Activated CD4-positive, CD25-positive, alpha-beta regulatory T cell treated with anti-CD3 and anti-CD28 coated beads, Interleukin-2, amount 50 U/mL, for 72 hours (primary cell): ENCODE measurements at regions not wholly inside any gene's neighbourhood (a gene's known extent, or its start where the extent isn't known, plus 50 kb on each side); places are given as distances from the start of the nearest gene placed in this dataset.

ENCODE experiments used
- DNase-seq: peaks from one replicate; pipeline ENCODE4 v3.0.0; 2021

DNA sequence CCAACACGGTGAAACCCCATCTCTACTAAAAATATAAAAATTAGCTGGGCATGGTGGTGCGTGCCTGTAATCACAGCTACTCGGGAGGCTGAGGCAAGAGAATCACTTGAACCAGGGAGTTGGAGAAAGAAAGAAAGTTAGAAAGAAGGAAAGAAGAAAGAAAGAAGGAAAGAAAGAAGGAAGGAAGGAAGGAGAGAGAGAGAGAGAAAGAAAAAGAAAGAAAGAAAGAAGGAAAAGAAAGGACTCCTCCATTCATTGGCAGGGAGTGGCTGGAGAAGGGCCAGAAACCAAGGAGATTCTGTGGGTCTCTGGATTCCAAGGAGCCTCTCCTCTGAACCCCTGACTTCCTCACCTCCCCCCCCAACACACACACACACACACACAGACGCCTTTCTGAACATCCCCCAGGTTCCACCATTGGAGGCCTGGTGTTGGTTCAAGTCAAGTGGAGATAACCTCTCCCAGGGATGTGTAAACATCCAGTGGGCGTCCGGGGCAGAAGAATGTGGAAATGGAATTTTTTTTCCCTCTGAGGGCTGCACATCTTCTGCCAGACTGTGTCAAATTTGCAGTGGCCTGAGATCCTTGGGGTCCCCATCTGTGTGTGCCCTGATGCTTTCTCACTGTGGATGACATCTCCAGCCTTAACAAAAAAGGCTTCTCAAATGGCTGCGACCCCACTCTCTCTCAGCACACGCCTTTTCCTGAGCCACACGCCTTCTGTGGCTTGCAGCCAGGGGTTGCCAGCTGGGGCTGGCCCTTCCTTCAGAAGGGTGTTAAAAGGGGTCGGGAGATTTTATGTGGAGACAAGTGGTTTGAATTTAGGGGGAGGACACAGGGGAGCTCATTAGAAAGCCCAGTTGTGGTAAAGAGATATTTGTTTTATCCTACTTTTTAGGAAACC is 109.3 kb upstream of the HAND1 start:
- DNase-seq = no peak

DNA sequence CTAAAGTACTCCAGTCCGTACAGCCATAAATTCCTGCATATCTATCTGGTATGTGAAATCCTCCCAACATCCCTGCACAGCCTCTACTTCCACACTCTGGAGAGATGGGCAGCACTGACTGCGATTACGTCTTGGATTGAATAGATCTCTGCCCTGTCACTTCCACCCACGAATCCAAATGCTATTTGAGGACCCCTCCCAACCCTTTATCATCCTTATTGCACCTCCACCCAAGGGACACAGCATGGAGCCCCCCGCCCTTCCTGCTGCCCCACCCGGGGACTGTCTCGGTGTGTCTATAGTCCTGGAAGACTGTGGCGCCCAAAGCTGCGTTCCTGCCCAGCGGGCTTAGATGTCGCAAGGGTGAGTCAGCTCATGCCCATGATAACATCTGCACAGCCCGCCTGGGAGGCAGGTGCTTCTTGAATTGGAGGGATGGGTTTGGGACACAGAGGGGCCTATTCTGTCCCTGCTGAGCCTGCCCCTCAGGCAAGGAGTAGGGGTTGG is 105.7 kb upstream of the HAND1 start:
- DNase-seq = no peak

DNA sequence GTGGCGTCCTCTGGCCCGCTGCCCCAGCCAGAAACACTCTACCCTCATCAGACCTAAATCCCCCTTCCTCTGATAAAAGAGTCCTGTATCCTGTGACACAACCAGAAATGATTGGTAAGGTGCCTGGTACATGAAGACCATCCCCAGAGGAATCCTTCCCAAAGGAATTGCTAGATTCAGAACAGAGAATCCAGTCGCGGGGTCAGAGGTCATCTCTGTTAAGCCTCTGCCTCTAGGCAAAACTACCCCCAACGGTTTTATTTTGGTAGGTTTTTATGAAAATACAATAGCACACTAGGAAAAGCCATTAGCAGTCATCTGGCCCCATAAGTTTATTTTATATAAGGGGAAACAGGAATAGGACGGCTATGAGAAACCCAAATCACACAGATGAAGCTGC is 102.4 kb upstream of the HAND1 start:
- DNase-seq = no peak

DNA sequence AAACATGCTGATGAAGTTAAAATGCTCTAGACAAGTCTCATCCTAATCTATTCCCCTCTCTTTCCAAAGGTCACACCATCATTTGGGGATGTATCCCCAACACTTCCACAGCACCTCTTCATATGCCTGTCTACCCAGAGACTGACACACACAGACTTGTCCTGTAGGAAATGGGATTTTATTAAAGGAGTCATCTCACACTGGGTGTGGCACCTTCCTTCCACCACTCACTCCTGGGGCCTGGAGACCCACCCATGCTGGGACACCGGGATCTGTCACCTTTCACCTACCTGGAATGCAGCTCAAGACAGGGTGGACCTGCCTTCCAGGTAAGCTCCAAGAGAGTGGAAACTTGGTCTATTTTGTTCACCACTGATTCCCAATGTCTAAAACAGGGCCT is 99.4 kb upstream of the HAND1 start:
- no peak for DNase-seq

DNA sequence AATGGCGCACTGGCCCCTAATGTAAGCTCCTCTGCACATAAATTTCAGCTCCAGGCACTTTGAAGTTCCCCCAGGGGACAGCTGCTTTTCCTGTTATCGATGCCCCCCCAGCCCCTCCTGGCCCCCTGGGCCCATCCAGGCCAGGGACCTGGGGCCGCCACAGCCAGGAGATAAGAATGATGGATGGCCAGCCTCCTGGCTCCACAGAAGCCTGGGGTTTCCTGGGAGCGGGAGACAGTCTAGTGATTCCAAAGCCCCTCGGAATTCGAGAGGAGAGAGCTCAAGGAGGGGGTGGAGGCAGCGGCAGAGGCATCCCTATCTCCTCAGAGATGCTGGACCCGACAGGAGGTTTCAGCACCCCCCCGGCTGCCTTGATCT is 98.4 kb upstream of the HAND1 start:
- no peak for DNase-seq

DNA sequence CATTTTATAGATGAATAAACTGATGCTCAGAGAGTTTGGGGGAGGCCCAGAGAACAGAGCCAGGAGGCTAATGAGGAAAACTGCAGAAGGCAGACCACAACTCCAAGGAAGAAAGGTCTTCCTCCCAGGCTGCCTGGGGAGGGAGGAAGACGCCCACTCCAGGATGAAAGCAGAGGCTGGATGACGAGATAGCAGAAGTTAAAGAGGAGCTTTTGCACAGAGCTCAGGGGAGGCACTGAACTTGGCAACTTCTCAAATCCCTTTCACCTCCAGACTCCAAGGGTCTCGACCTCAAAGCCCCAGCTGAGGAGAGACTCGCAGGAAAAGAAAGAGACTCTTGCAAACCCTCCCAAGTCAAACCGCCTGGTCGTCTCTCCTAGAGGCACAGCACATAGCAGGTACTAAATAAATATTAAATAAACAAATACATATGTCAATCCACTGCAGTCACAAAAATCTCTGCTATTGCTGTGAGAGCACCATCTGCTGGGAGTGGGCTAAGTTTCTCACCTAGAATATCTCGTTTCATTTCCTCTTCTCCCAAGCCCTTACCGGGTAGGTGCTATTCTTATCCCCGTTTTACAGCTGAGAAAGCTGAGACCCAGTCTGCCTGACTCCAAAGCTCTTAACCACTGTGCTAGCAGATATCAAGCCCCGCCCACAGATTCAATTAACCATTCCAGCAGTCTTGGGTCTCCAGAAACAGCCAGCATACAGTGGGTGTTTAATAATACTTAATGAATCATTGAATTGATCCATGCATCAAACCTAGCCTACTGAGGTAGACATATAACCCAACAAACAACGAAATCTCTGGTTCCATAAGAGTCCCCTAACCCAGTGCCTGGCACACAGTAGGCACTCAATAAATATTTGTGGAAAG is 97.8 kb upstream of the HAND1 start:
- no peak for DNase-seq

DNA sequence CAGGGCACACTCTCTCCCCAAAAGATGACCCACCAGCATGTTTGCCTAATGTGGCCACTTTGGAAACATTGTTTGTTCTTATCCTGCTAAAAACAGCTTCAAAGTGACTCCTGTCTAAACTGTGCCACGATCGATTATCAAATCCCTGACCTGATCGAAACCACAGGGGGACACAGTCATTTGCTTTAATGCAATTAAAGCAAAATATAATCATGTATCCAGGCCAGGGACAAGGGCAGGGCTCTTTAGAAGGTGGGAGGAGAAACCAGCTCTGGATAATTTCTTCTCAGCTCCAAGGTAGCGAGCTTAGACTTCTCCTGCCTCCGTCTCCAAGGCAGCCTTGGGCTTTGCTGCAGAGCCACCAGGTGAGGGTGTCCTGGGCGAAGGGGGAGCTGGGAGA is 95.0 kb upstream of the HAND1 start:
- DNase-seq = no peak

DNA sequence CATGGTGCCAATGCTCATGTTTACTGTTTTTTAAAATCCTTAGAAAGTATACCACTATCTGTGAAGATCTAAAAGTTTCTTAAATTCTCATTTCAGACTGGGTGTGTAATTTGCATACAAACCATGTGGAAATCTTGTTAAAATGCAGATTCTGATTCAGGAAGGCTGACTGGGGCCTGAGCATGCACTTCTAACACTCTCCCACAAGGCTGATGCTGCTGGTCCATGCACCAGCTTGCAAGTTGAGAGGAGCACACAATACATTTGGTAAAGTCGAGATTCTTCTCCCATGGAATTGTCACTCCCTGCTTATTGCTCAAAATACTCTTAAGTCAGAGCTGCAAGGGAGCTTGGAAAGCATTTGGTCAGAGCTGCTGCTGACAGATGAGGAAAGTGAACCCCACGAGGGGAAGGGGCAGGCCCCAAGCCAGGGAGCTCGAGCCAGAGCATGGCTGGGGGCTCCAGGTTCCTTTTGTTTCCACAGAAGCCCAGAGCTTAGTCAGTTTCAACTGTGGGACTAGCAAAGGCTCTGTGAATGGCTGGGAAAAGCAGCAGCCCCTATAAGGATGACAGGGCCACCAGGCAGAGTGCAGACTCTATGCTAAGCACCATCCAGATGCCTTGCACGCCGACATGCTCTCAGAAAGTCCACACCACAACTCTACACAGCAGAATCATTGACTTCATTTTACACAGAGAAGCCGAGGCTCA is 93.5 kb upstream of the HAND1 start:
- DNase-seq = no peak

DNA sequence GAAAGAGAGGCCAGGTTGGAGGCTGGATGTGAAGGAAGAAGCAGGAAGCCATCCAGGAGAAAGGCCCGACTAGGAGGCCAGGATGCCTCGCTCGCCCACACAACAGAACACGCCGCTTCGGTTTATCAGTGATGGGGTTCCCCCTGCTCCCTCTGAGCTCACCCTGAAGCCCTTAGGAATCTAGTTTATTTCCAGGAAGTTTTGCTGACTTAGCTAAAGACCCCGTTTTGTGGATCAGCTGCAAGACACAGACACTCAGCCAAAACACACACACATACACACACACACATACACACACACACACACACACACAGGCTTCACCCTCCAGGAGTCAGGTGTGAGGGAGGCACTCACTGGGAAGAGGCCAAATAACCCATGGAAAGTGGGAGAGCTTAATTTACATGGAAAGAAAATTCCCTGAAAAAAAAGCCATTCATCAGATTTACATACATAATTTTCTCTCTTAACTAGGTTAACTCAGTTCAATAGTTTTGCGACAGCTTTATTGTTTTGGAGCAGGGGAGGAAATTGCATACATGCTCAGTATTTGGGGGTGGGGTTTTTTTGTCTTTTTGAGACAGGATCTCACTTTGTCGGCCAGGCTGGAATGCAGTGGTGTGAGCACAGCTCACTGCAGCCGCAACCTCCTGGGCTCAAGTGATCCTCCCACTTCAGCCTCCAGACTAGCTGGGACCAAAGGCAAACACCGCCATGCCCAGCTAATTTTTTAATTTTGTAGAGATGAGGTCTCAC is 92.7 kb upstream of the HAND1 start:
- DNase-seq = no peak

DNA sequence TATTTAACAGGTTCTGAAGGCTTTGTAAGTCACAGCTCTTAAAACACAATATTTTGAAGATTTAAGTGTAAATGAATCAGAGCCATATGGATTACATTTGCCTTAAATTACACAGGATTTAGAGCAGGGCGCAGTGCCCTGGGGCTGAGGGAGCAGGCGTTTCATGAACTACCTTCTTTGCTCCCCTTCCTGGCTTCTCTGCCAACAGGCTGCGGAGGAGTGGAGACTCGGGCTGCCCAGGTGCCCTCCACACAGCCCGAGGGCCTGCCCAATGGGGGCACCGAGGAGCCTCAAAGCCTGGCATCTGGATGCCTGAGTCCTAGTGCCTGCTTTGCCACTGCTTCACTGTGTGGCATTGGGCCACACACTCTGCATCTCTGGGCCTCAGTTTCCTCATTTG is 90.6 kb upstream of the HAND1 start:
- no peak for DNase-seq

DNA sequence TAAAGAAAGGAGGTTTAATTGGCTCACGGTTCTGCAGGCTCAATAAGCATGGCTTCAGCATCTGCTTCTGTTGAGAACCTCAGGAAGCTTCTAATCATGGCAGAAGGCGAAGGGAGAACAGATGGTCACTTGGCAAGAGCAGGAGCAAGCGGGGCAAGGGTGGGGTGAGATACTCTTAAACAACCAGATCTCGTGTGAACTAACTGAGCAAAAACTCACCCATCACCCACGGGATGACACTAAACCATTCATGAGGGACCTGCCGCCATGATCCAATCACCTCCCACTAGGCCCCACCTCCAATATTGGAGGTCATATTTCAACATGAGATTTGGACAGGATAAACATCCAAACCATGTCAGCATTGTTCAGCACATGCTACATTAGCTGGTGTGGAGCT is 89.1 kb upstream of the HAND1 start:
- no peak for DNase-seq

DNA sequence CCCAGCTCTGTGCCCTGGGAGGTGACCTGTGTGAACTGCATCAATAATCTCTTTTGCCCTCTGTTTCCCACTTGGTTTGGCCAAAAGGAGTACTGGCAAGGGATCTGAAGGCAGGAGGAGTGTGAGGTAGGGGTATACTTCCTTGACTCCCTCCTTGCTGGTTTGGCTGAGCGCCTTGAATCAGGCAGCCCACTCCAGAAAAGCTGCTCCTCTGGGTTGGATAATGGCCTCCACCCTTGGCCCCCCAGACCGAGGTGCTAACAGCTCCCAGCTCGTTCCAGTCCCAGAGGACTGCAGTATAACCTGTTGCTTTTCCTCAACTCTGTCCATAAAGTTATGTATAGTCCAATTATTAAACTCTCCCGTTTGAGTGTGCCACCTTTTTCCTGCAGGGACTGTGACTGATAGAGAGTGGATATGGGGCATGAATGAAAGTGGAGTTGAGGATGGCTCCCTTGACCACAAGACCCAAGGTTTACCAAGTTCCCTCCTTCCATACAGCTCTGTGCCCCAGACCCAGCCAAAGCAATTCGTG is 88.2 kb upstream of the HAND1 start:
- DNase-seq = no peak

DNA sequence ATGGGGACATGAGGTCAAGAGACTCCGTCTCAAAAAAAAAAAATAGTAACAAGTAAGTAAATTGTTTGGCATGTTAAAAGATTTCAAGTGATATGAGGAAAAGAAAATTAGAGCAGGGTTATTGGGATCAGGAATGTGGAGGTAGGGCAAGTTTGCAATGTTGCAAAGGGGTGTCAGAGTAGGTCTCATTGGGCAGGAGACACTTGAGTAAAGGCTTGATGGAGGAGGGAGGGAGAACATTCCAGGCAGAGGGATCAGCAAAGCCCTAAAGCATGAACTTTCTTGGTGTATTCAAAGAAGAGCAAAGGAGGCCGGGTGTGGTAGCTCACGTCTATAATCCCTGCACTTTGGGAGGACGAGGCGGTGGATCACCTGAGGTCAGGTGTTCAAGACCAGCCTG is 87.1 kb upstream of the HAND1 start:
- no peak for DNase-seq

DNA sequence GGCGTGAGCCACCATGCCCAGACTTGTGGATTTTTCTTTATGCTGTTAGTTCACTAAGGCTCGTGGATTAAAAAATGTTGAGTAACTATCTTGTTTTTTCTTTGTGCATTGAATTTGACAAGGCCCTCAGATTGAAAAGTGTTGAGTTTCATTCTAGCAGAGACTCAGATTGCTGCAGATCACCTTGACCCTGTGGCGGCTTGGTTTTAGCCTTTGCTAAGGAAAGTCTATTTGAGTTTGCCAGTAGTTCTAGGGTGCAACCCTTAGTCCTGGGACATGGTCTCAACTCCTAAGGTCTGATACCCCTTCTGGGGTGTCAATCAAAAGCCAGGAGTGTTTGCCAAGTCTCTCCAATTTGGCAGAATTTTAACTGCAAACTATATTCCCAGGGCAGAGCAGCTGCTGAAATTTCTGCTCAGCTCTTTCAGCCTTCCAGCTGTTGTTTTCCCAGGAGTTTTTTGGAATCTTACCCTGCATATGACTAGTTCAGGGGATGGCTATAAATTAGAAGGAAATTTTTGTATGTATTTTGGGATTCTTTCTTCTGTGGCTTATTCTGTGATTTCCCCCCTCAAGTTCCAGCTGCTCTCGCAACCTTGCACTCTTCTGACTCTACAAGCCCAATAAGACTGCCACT is 84.3 kb upstream of the HAND1 start:
- no peak for DNase-seq

DNA sequence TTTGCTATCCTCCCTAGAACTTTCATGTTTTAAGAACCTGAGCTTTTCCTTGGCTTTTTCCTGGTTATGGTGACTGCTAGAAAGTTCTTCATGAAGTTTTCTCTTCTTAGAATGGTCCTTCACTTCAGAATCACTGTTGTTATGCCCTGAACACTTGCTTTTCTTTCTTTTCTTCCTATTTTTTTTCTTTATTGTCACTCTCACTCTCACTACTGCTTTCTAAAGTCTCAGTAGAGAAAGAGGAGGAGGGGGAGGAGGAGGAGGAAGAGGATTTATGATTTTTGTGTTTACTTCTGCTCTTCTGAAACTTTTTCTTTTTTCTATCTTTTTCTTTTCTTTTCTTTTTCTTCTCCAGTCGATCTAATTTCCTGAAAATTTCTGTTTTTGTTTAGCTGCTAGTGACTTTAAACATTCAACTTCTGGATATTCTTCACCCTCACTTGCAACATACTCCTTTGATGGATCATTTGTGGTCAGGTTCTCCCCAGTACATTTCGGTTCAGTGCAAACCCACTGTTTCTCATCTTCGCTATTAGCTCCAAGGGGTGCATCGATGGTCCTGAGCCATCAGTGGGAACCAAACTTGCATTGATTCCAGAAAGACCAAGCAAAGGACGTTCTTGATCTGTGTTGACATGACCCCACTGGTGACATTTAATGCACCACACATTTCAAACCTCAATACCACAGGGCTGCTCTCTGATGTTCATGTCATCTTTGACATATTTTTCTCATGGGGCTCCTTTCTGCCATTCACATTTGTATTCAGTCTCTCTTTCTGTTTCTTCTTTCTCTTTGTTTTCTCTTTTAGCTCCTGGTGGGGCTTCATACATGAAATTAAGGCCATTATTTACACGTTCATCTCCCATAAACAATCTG is 81.6 kb upstream of the HAND1 start:
- no peak for DNase-seq

DNA sequence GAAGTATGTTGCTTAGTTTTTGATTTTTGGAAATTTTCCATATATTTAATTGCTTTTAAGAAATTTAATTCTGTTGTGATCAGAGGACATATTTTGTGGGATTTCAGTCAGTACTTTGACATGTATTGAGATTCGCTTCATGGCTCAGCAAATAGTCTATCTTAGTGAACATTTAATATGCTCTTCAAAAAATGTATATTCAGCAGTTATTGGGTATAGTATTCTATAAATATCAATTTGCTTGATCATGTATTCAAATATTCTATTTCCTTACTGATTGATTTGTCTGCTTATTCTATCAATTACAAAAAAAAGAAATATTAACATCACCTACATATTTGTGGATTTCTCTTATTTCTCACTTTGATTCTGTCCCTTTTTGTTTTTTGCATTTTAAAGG is 79.5 kb upstream of the HAND1 start:
- no peak for DNase-seq

DNA sequence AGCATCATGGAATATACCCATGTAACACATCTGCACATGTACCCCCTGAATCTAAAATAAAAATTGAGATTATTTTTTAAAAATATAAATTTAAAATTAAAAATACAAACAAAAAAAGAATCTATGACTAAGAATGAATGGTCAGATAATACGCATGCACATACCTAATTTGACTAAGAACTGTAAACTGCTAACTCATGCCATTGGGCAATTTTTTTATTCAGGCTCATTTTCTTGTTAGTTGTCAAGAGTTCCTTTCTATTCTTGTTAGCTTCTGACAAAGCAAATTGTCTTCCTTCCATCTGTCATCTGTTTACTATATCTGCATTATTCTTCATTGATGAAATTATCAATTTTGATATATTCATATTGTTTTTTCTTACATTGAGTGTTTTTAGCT is 69.5 kb upstream of the HAND1 start:
- no peak for DNase-seq

DNA sequence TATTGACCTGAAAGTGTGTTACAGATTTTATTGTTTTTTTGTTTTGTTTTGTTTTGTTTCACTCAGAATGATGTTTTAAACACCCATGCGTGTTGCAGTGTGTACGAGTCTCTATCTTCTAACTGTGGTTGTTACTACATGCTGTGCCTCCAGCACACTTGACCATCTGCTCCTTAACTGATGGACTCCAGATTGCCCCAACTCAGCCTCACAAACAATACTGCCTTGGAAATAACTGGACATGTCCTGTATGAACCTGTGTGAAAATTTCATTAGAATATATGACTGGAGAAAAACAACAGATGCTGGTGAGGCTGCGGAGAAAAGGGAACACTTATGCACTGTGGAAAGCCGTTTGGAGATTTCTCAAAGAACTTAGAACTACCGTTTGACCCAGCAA is 68.7 kb upstream of the HAND1 start:
- no peak for DNase-seq

DNA sequence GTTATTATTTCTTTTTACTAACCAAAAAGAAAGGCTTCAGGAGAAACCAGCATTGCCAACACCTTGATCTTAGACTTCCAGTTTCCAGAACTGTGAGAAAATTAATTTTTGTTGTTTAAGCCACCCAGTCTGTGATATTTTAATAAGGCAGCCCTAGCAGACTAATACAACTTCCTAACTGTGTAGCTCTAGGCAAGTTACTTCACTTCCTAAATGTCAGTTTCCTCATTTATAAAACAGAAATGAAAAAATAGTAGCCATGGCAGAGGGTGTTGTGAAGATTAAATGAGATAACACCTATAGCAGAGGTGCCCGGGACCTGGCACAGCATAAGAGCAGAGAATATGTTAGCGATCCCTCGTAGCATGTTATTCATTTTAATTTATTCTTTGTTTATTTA is 66.6 kb upstream of the HAND1 start:
- no peak for DNase-seq

DNA sequence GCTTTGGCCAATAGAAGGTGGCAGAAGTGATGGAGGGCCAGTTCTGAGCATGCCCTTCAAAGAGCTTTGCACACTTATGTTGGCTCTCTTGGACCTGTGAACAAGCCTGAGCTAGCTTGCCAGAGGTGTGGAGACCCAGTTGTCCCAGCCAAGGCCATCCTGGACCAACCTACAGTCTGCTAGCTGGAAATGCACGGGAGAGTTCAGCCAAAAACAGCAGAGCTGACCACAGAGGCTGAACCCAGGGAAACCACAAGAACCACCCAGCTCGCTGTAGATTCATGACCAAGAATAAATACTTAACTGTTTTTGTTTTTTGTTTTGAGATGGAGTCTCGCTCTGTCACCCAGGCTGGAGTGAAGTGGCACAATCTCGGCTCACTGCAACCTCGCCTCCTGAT is 65.4 kb upstream of the HAND1 start:
- DNase-seq = no peak

DNA sequence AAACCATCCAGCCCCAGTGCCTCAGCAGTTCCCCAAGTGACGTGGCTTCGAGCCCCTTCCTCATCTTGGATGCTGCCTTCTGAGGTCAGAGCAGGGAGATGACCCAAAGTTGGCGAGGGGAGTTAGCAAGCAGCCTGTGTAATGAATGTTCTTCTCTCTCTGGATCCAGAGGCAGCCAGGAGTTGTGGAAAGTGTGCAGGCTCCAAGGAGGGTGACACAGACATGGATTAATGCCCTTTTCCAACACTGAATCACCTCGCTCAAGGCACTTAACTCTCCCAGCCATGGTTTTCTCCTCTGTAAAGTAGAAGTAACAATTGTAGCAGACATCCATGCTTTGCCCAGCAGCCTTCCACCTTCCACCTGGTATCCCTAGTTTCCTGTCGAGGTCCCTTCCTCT is 64.6 kb upstream of the HAND1 start:
- no peak for DNase-seq
